ENCODE measurements at regions not wholly inside any gene's neighbourhood (a gene's known extent, or its start where the extent isn't known, plus 50 kb on each side); places are given as distances from the start of the nearest gene placed in this dataset.
"Not testable (repeated sequence)": the region's sequence is repeated elsewhere in the genome, so short reads cannot be mapped to it uniquely, and the experiment has no call there.

- in situ Hi-C loops (cut with HindIII; ENCODE audit: low sequenced_read_pairs) = no loop called here
- no peak for DNase-seq (ENCODE audit: low spot score)
Observed at GRCh38 chr3:182644790-182645433, 148.4 kb upstream of the ATP11B start.

- DNase-seq (ENCODE audit: low spot score) = no peak
- in situ Hi-C loops (cut with HindIII; ENCODE audit: low sequenced_read_pairs) = no loop called here
Observed at GRCh38 chr3:182650568-182651128, 142.7 kb upstream of the ATP11B start.

GRCh38 chr3:182651461-182651860 is 141.8 kb upstream of the ATP11B start:
- DNase-seq (ENCODE audit: low spot score) = no peak
- in situ Hi-C loops (cut with HindIII; ENCODE audit: low sequenced_read_pairs) = no loop called here

GRCh38 chr3:182653065-182653464 is 140.2 kb upstream of the ATP11B start:
- in situ Hi-C loops (cut with HindIII; ENCODE audit: low sequenced_read_pairs); DNase-seq (ENCODE audit: low spot score): not testable (repeated sequence)

GRCh38 chr3:182668541-182668940 is 124.8 kb upstream of the ATP11B start:
- no peak for DNase-seq (ENCODE audit: low spot score)

GRCh38 chr3:182668974-182669373 is 124.3 kb upstream of the ATP11B start:
- in situ Hi-C loops (cut with HindIII; ENCODE audit: low sequenced_read_pairs) = no loop called here
- DNase-seq (ENCODE audit: low spot score) = no peak

More at GRCh38 chr3:182668541-182668940, 124.8 kb upstream of the ATP11B start:
- in situ Hi-C loops (cut with HindIII; ENCODE audit: low sequenced_read_pairs) = no loop called here

- in situ Hi-C loops (cut with HindIII; ENCODE audit: low sequenced_read_pairs) = no loop called here
- no peak for DNase-seq (ENCODE audit: low spot score)
Observed at GRCh38 chr3:182671541-182671940, 121.8 kb upstream of the ATP11B start.

- in situ Hi-C loops (cut with HindIII; ENCODE audit: low sequenced_read_pairs) = no loop called here
- no peak for DNase-seq (ENCODE audit: low spot score)
Observed at GRCh38 chr3:182671942-182672341, 121.4 kb upstream of the ATP11B start.

- in situ Hi-C loops (cut with HindIII; ENCODE audit: low sequenced_read_pairs) = no loop called here
- DNase-seq (ENCODE audit: low spot score) = no peak
Observed at GRCh38 chr3:182673336-182673735, 120.0 kb upstream of the ATP11B start.

- in situ Hi-C loops (cut with HindIII; ENCODE audit: low sequenced_read_pairs) = no loop called here
Observed at GRCh38 chr3:182682263-182683241, 110.8 kb upstream of the ATP11B start.

GRCh38 chr3:182683453-182683852 is 109.9 kb upstream of the ATP11B start:
- DNase-seq (ENCODE audit: low spot score) = peak; percentile 78
- in situ Hi-C loops (cut with HindIII; ENCODE audit: low sequenced_read_pairs) = no loop called here

More at GRCh38 chr3:182682263-182683241, 110.8 kb upstream of the ATP11B start:
- peak; percentile 3 for DNase-seq (ENCODE audit: low spot score)

GRCh38 chr3:182683858-182684257 is 109.4 kb upstream of the ATP11B start:
- in situ Hi-C loops (cut with HindIII; ENCODE audit: low sequenced_read_pairs) = no loop called here

GRCh38 chr3:182686033-182686886 is 107.0 kb upstream of the ATP11B start:
- in situ Hi-C loops (cut with HindIII; ENCODE audit: low sequenced_read_pairs) = no loop called here
- DNase-seq (ENCODE audit: low spot score) = no peak

More at GRCh38 chr3:182683858-182684257, 109.4 kb upstream of the ATP11B start:
- no peak for DNase-seq (ENCODE audit: low spot score)

- in situ Hi-C loops (cut with HindIII; ENCODE audit: low sequenced_read_pairs) = no loop called here
- DNase-seq (ENCODE audit: low spot score) = no peak
Observed at GRCh38 chr3:182690172-182690571, 103.1 kb upstream of the ATP11B start.

GRCh38 chr3:182692021-182692420 is 101.3 kb upstream of the ATP11B start:
- DNase-seq (ENCODE audit: low spot score) = no peak
- in situ Hi-C loops (cut with HindIII; ENCODE audit: low sequenced_read_pairs) = no loop called here

- in situ Hi-C loops (cut with HindIII; ENCODE audit: low sequenced_read_pairs) = no loop called here
- DNase-seq (ENCODE audit: low spot score) = no peak
Observed at GRCh38 chr3:182692695-182693094, 100.6 kb upstream of the ATP11B start.

- DNase-seq (ENCODE audit: low spot score) = no peak
- in situ Hi-C loops (cut with HindIII; ENCODE audit: low sequenced_read_pairs) = no loop called here
Observed at GRCh38 chr3:182693723-182694122, 99.6 kb upstream of the ATP11B start.

GRCh38 chr3:182696916-182697315 is 96.4 kb upstream of the ATP11B start:
- in situ Hi-C loops (cut with HindIII; ENCODE audit: low sequenced_read_pairs) = no loop called here
- DNase-seq (ENCODE audit: low spot score) = no peak

- in situ Hi-C loops (cut with HindIII; ENCODE audit: low sequenced_read_pairs) = no loop called here
- no peak for DNase-seq (ENCODE audit: low spot score)
Observed at GRCh38 chr3:182697345-182697919, 95.9 kb upstream of the ATP11B start.
